ENCODE measurements at regions not wholly inside any gene's neighbourhood (a gene's known extent, or its start where the extent isn't known, plus 50 kb on each side); places are given as distances from the start of the nearest gene placed in this dataset.

- TF ChIP-seq GATA2 (IDR thresholded peaks at IDR 0.05; ENCODE audit: low read depth, low read length) (no peak), GATA3 (IDR thresholded peaks at IDR 0.05; ENCODE audit: low read depth, low read length) (no peak)
Measured at GRCh38 chr12:5309654-5310053, 122.3 kb upstream of the NTF3 start.
